A673 (cell line): ENCODE measurements at regions not wholly inside any gene's neighbourhood (a gene's known extent, or its start where the extent isn't known, plus 50 kb on each side); places are given as distances from the start of the nearest gene placed in this dataset.

Source experiments
- BruUV-seq: library from RNA; stranded (reverse); fragments of 400-500 nt; replicated peaks from 2 replicates; lab custom pipeline; 2021; lab: Mats Ljungman, UMichigan
- CTCF ChIA-PET: fragments of 300-600 bp; sonication (Branson Sonifier 250); formaldehyde crosslinking; loops from one replicate; lab custom pipeline; 2022; ENCODE audit warnings: antibody characterized with exemption; lab: Charles Lee
- POLR2A ChIA-PET: fragments of 300-600 bp; sonication (Branson Sonifier 250); formaldehyde crosslinking; loops from one replicate; lab custom pipeline; 2022; ENCODE audit warnings: antibody characterized with exemption; ENCODE audit not compliant: low non-redundant PET; lab: Charles Lee
- DNase-seq: peaks from one replicate; pipeline ENCODE4 v3.0.0-alpha.2; 2015; ENCODE audit warnings: low spot score
- H3K27ac ChIP-seq: fragments of 200-600 bp; sonication (generic); 2 replicates; pipeline ENCODE4 v1.5.1; 2016; ENCODE audit warnings: mixed run types, low read depth, mild to moderate bottlenecking, mixed read lengths, antibody characterized with exemption, low read length; ENCODE audit not compliant: poor library complexity, severe bottlenecking
- H3K27me3 ChIP-seq: fragments of 200-600 bp; sonication (generic); replicated peaks from 2 replicates; pipeline ENCODE4 v1.6.1; 2017; ENCODE audit warnings: mixed run types, low read depth, mild to moderate bottlenecking, mixed read lengths, antibody characterized with exemption, low read length; ENCODE audit not compliant: insufficient read depth, poor library complexity
- H3K36me3 ChIP-seq: fragments of 200-600 bp; sonication (generic); 2 replicates; pipeline ENCODE4 v1.6.1; 2016; ENCODE audit warnings: mixed run types, mild to moderate bottlenecking, mixed read lengths, antibody characterized with exemption, low read length; ENCODE audit not compliant: insufficient read depth, poor library complexity, severe bottlenecking
- H3K4me1 ChIP-seq: fragments of 200-600 bp; sonication (generic); 2 replicates; pipeline ENCODE4 v1.6.1; 2017; ENCODE audit warnings: mixed run types, mild to moderate bottlenecking, mixed read lengths, antibody characterized with exemption, low read length; ENCODE audit not compliant: insufficient read depth, poor library complexity, severe bottlenecking
- H3K4me3 ChIP-seq: fragments of 200-600 bp; sonication (generic); 2 replicates; pipeline ENCODE4 v1.5.1; 2016; ENCODE audit warnings: low read depth, mixed run types, mild to moderate bottlenecking, mixed read lengths, low read length; ENCODE audit not compliant: poor library complexity, severe bottlenecking
- H3K9me3 ChIP-seq: fragments of 200-600 bp; sonication (generic); 2 replicates; pipeline ENCODE4 v1.6.1; 2016; ENCODE audit warnings: mixed run types, low read depth, mild to moderate bottlenecking, mixed read lengths, antibody characterized with exemption, low read length; ENCODE audit not compliant: poor library complexity, severe bottlenecking
- CTCF ChIP-seq: fragments of 300-800, 200-600 bp; sonication (generic); conservative IDR thresholded peaks from 2 replicates; pipeline ENCODE4 v1.5.1; 2017; ENCODE audit warnings: low read depth, mild to moderate bottlenecking, antibody characterized with exemption, low read length, moderate library complexity, mixed read lengths
- EZH2 ChIP-seq: fragments of 200-600 bp; sonication (generic); IDR thresholded peaks from 2 replicates; pipeline ENCODE4 v1.6.1; 2017; ENCODE audit warnings: borderline replicate concordance, low read depth, mild to moderate bottlenecking, mixed read lengths, antibody characterized with exemption, low read length; ENCODE audit not compliant: poor library complexity, severe bottlenecking
- intact Hi-C: fragments of 100-400 bp; cut with micrococcal nuclease; formaldehyde crosslinking; loops from one replicate; pipeline ENCODE4 v1.10.0; 2022; ENCODE audit not compliant: unreplicated experiment

- TF ChIP-seq EZH2: no peak
- no peak for TF ChIP-seq CTCF
- no peak for DNase-seq
- POLR2A ChIA-PET: no interaction called here
- H3K9me3 ChIP-seq: no peaks in the 10 kb centered on the region
- H3K27ac ChIP-seq: no peak overlapping the region
- H3K27me3 ChIP-seq: no peaks in the 10 kb centered on the region
- BruUV-seq: no TSS peak
- no peak overlapping the region for H3K4me3 ChIP-seq
- CTCF ChIA-PET: no interaction called here
- intact Hi-C loops: no loop called here
- H3K4me1 ChIP-seq: no peaks in the 10 kb centered on the region
- H3K36me3 ChIP-seq: no peaks in the 10 kb centered on the region
Measured at GRCh38 chrX:71000139-71000538, 68.0 kb downstream of the SNX12 start.

GRCh38 chrX:70998411-70999027, 67.6 kb upstream of the SLC7A3 start:
- intact Hi-C loops: no loop called here
- Histone ChIP-seq H3K4me1 (no peaks in the 10 kb centered on the region), H3K9me3 (no peaks in the 10 kb centered on the region), H3K27me3 (no peaks in the 10 kb centered on the region), H3K36me3 (no peaks in the 10 kb centered on the region), H3K4me3 (no peak overlapping the region), H3K27ac (no peak overlapping the region)
- TF ChIP-seq CTCF (peak; percentile 48), EZH2 (no peak)
- POLR2A ChIA-PET: no interaction called here
- CTCF ChIA-PET: interaction anchor here (0.7 kb wide), 1 partner anchor 665 kb away, joined by 3 read pairs; no protein-coding TSS in a partner anchor
- no TSS peak for BruUV-seq
- DNase-seq: peak; percentile 41

- Histone ChIP-seq H3K27ac (no peak overlapping the region), H3K27me3 (no peaks in the 10 kb centered on the region), H3K9me3 (no peaks in the 10 kb centered on the region), H3K4me1 (no peaks in the 10 kb centered on the region), H3K36me3 (no peaks in the 10 kb centered on the region), H3K4me3 (no peak overlapping the region)
- BruUV-seq: no TSS peak
- TF ChIP-seq EZH2: no peak
- TF ChIP-seq CTCF: no peak
- intact Hi-C loops: no loop called here
- ChIA-PET CTCF (no interaction called here), POLR2A (no interaction called here)
- no peak for DNase-seq
Measured at GRCh38 chrX:70995338-70995737, 64.4 kb upstream of the SLC7A3 start.
